Non-pigmented ciliary epithelial cell (primary cell): ENCODE measurements at regions not wholly inside any gene's neighbourhood (a gene's known extent, or its start where the extent isn't known, plus 50 kb on each side); places are given as distances from the start of the nearest gene placed in this dataset.
A peak's percentile ranks its signal among the peaks of the same experiment; 100 is the strongest.

Source experiments
- DNase-seq: peaks from one replicate; pipeline ENCODE4 v3.0.0-alpha.2; 2010; ENCODE audit warnings: low read depth

- DNase-seq: no peak
These were observed 157.2 kb downstream of the CD83 start for GRCh38 chr6:14274546-14275492.

GRCh38 chr6:14275493-14275851 lies 157.9 kb downstream of the CD83 start:
- DNase-seq: no peak

GRCh38 chr6:14276071-14276470 lies 158.5 kb downstream of the CD83 start:
- no peak for DNase-seq

GRCh38 chr6:14276667-14277404 lies 159.3 kb downstream of the CD83 start:
- no peak for DNase-seq

GRCh38 chr6:14277405-14277930 lies 159.9 kb downstream of the CD83 start:
- no peak for DNase-seq

GRCh38 chr6:14278006-14278405 lies 160.4 kb downstream of the CD83 start:
- no peak for DNase-seq

GRCh38 chr6:14278446-14278845 lies 160.9 kb downstream of the CD83 start:
- DNase-seq: no peak

- no peak for DNase-seq
These were observed 162.5 kb downstream of the CD83 start for GRCh38 chr6:14280006-14280510.

GRCh38 chr6:14280766-14281293 lies 163.3 kb downstream of the CD83 start:
- DNase-seq: no peak

- DNase-seq: no peak
These were observed 164.5 kb downstream of the CD83 start for GRCh38 chr6:14281811-14282660.

GRCh38 chr6:14282854-14283505 lies 165.4 kb downstream of the CD83 start:
- no peak for DNase-seq

- no peak for DNase-seq
These were observed 166.1 kb downstream of the CD83 start for GRCh38 chr6:14283600-14284235.

GRCh38 chr6:14284969-14285590 lies 167.5 kb downstream of the CD83 start:
- DNase-seq: no peak

GRCh38 chr6:14286144-14286543 lies 168.6 kb downstream of the CD83 start:
- peak; percentile 61 for DNase-seq

- no peak for DNase-seq
These were observed 169.3 kb downstream of the CD83 start for GRCh38 chr6:14286634-14287428.

GRCh38 chr6:14287707-14288106 lies 170.1 kb downstream of the CD83 start:
- no peak for DNase-seq

- no peak for DNase-seq
These were observed 171.3 kb downstream of the CD83 start for GRCh38 chr6:14288910-14289309.

GRCh38 chr6:14290041-14290771 lies 172.6 kb downstream of the CD83 start:
- no peak for DNase-seq
